Epithelial cell of proximal tubule (primary cell): ENCODE measurements at regions not wholly inside any gene's neighbourhood (a gene's known extent, or its start where the extent isn't known, plus 50 kb on each side); places are given as distances from the start of the nearest gene placed in this dataset.

Experiments used
- DNase-seq: peaks from one replicate; pipeline ENCODE4 v3.0.0-alpha.2; 2011; ENCODE audit warnings: low read depth
- H3K4me3 ChIP-seq: 2 replicates; pipeline ENCODE4 v1.5.1; 2011; ENCODE audit warnings: low read depth, mild to moderate bottlenecking, low read length
- CTCF ChIP-seq: conservative IDR thresholded peaks from 2 replicates; pipeline ENCODE4 v1.5.1; 2012; ENCODE audit warnings: low read depth, mild to moderate bottlenecking, low read length

- no peak for TF ChIP-seq CTCF
- H3K4me3 ChIP-seq: no peak overlapping the region
- DNase-seq: no peak
These were observed 95.6 kb downstream of the PALM2AKAP2 start for GRCh38 chr9:109875495-109876129.

GRCh38 chr9:109880276-109881169, 100.5 kb downstream of the PALM2AKAP2 start:
- TF ChIP-seq CTCF: peak; percentile 69
- no peak for DNase-seq
- no peak overlapping the region for H3K4me3 ChIP-seq

- no peak for DNase-seq
- no peak for TF ChIP-seq CTCF
- no peak overlapping the region for H3K4me3 ChIP-seq
These were observed 103.6 kb downstream of the PALM2AKAP2 start for GRCh38 chr9:109883623-109884022.

GRCh38 chr9:109886041-109886440, 106.0 kb downstream of the PALM2AKAP2 start:
- DNase-seq: no peak
- TF ChIP-seq CTCF: no peak
- no peak overlapping the region for H3K4me3 ChIP-seq

GRCh38 chr9:109886617-109887016, 106.6 kb downstream of the PALM2AKAP2 start:
- DNase-seq: no peak
- H3K4me3 ChIP-seq: no peak overlapping the region
- no peak for TF ChIP-seq CTCF

GRCh38 chr9:109887079-109887478, 107.1 kb downstream of the PALM2AKAP2 start:
- H3K4me3 ChIP-seq: no peak overlapping the region
- no peak for DNase-seq
- no peak for TF ChIP-seq CTCF
